Skin epidermis (tissue), 12 donors: ENCODE measurements at regions not wholly inside any gene's neighbourhood (a gene's known extent, or its start where the extent isn't known, plus 50 kb on each side); places are given as distances from the start of the nearest gene placed in this dataset.

Source experiments
- H3K27ac ChIP-seq, 21 experiments: fragments of 200-600 bp; sonication (generic) in 11 of 21; one replicate each; pipeline ENCODE4 v1.5.0; 2020; ENCODE audit warnings: mild to moderate bottlenecking in 3 of 21, inconsistent platforms in 2 of 21, moderate library complexity in 2 of 21
- H3K4me3 ChIP-seq, 7 experiments: fragments of 200-600 bp; sonication (generic) in 2 of 7; one replicate each; pipeline ENCODE4 v1.5.0; 2020; ENCODE audit warnings: inconsistent platforms in 2 of 7, mild to moderate bottlenecking in 2 of 7, moderate library complexity in 1 of 7

DNA sequence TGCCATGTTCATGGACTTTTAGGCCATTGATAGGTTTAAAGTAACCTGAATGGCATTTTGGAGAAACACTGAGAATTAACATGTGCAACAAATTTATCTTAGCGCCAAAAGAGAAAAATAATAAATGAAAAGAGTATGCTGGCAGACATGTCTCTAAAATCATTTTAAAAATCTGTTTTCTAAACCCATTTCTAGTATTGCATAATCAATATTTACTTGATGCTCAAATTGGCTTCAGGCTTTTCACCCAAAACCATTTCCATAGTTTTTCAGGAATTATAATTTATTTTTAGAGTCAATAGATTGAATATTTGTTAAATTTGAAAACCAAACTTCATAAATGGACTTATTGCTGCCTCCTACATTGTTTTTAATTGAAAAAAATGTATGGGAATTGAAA lies 423.0 kb downstream of the PLOD2 start:
- Histone ChIP-seq H3K27ac (no peak overlapping the region), H3K4me3 (no peak overlapping the region)

DNA sequence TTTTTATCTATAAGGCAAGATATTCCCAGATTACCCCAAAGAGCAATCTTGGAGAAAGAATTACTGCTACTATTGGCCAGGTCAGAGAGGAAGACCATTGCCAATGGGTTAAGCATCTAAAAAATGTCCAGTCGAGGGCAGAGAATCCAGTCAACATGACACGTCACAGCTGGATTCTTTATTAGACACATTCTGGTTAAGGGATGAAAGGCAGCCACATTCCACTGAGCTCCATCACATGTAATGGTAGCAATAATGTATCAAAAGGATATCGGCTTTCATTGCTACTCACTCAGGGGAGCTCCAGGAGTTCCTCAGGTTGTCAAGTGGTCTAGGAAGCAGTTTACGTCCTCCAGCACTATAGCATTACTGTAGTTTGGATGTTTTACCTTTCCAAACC lies 421.1 kb downstream of the PLOD2 start:
- no peak overlapping the region for H3K27ac ChIP-seq
- H3K4me3 ChIP-seq: no peak overlapping the region

- Histone ChIP-seq H3K4me3 (no peak overlapping the region), H3K27ac (no peak overlapping the region)
These were observed 410.3 kb downstream of the PLOD2 start for GRCh38 chr3:145750657-145751056.

DNA sequence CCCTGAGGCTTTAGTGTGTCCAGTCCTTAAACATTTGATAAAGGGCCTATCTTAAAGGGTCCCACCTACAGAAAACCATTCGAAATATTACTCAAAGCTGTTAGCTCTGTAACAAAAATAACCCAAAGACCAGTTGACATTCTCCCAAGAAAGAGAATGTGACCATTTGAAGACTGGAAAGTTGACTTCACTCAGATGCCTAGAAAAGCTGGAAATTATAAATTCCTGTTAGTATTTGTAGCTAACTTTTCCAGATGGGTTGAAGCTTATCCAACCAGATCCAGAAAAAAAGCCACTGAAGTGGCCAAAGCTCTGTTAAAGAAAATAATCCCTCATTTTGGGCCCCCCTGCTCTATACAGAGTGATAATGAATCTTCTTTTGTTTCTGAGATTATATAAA lies 408.4 kb downstream of the PLOD2 start:
- no peak overlapping the region for H3K27ac ChIP-seq
- no peak overlapping the region for H3K4me3 ChIP-seq

- H3K4me3 ChIP-seq: no peak overlapping the region
- H3K27ac ChIP-seq: no peak overlapping the region
These were observed 406.2 kb downstream of the PLOD2 start for GRCh38 chr3:145754605-145755289.

- no peak overlapping the region for H3K4me3 ChIP-seq
- no peak overlapping the region for H3K27ac ChIP-seq
These were observed 400.9 kb downstream of the PLOD2 start for GRCh38 chr3:145760036-145760435.

DNA sequence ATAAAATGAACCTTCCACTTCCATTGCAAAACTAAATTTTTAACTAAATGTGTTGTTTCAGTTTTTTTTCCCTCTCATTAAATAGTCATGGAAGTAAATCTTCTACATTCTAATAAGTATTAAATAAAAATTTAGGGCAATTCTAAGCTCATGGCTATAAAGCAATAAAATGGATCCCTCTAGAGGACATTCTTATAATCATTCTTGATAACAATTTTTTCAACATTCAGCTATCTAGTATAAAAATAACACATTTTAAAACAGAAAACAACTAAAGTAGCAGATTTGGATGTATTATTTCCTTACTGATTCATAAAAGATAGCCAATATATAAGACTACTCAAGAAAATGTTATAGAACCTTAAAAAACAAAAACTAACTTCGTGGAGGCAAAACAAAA lies 393.1 kb downstream of the PLOD2 start:
- Histone ChIP-seq H3K27ac (no peak overlapping the region), H3K4me3 (no peak overlapping the region)

DNA sequence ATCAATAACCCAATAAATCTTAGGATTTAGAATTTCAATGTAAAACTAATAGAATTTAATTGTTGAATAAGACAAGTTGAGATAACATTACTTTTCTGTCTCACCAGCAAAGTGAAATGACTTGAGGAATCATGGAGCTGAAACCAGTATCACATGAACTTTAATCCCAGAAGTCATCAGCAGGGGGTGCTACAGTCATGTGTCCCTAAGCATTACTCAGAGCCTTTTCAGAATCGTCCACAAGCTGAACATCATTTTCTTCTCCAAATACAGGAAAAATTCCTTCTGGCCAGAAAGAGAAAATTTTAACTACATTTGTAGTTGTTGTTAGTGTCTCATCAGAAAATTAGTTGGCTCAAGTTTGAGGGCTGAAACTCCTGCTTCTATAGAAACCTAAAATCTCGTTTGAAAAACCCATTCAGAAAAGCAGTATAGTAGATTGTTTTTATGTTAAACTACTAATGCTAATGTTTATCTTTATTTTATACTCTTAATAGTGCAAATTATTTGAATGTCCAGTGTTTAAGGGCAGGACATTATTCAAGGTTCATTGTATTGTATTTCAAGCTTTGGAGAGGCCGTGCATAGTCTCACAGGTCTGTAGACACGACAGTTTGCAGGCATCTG lies 384.1 kb downstream of the PLOD2 start:
- no peak overlapping the region for H3K27ac ChIP-seq
- H3K4me3 ChIP-seq: no peak overlapping the region

DNA sequence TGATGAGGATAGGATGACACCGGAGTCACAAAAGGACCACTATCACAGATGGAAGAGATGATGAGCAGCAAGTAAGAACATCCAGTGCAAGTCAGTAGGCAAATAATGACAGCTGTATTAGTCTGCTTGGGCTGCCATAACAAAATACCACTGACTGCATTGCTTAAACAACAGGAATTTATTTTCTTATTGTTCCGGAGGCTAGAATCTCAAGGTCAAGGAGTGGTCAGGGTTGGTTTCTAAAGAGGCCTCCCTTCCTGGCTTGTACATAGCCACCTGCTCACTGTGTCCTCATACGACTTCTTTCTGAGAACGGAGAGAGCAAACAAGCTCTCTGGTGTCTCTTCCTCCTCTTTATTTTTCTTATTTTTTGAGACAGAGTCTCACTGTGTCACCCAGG lies 380.7 kb downstream of the PLOD2 start:
- Histone ChIP-seq H3K4me3 (no peak overlapping the region), H3K27ac (no peak overlapping the region)

DNA sequence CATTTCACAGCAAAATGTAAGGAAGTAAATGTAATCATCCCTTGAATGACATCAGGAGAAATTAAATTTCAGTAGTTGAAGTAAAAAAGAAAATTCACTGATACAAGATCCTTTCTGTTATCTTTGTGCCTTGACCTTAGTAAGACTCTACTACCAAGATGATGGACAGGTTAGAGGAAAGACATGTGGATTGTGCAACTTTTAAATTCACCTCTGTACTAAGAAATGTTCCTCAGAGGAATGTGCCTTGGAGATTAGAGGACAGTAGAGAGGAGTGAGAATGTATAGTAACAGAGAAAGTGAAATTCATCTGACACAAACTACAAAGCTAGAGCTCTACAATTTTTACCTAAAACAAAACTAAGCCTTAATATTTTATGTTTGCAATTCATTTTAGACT lies 375.3 kb downstream of the PLOD2 start:
- Histone ChIP-seq H3K27ac (no peak overlapping the region), H3K4me3 (no peak overlapping the region)

DNA sequence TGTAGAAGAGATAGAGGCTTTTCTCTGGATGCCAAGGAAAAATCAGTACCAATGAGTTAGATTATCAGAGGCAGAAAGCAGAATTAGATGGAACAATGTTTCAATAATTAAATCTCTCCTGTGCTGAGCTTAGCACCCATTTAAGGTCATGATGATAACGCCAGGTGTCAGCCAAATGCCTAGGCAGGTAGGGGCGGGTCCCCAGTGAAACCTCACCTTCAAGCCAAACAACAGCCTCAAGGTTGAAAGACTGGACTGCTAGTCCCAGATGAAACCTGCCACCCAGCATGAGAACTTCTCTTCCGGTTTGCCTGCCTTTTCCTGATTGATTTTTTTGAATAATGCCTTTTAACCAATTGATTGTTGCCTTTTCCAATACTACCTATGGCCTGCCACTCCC lies 363.0 kb downstream of the PLOD2 start:
- no peak overlapping the region for H3K4me3 ChIP-seq
- no peak overlapping the region for H3K27ac ChIP-seq

DNA sequence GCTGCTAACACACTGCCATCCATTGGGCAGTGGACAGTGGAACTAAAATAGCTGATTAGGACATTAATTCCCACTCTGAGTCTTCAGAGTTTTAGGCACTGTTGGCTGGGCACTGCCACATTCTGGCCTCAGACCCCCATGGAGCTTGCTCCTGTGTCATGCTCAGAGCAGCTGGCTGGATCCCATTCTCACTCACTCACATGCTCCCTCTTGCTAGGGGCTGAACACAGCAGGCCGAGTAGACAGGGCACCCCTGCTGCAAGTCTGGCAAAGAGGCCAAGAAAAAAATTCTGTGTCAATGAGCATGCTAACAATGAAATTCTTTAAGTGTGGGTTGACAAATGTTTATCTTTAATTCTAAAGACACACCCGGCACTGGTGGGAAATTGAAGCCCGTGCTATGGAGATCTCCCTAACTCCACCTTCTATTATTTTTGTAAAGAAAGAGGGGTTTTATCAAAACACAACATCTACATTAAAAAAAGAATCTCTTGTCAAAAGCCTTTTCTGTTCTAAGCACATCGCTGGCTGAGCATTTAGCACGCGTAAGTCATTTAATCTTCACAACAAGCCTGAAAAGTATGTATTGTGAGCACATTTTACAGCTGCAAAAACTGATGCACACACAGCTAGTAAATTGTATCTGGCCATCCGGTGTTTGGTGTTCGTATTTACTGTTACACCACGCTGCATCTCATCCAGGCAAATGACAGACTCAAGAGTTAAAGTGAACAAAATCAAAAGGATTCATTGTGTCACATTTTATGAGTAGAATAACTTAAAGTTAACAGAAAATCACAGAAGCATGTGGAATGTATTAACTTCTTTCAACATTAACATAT lies 362.1 kb downstream of the PLOD2 start:
- no peak overlapping the region for H3K4me3 ChIP-seq
- no peak overlapping the region for H3K27ac ChIP-seq

- H3K4me3 ChIP-seq: no peak overlapping the region
- H3K27ac ChIP-seq: no peak overlapping the region
These were observed 359.3 kb downstream of the PLOD2 start for GRCh38 chr3:145801696-145802095.

DNA sequence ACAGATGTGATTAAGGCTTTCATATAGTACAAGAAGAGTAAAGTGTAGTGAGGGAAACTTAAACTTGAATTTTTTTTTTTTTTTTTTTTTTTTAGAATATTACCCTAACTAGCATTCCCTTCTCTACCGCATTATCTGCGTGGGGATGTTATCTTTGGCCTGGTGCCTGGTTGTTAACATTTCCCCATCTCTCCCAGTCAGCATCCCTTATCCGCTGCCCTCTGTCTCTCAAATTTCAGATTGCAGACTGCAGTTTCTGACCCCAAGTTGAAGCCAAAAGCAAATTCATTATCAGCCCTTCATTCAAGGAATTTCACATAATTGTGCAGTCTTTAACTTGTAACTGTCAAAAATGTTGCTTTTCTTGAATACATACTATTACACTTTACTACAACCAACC lies 353.0 kb downstream of the PLOD2 start:
- H3K4me3 ChIP-seq: no peak overlapping the region
- no peak overlapping the region for H3K27ac ChIP-seq

GRCh38 chr3:145812391-145812790 lies 348.6 kb downstream of the PLOD2 start:
- no peak overlapping the region for H3K4me3 ChIP-seq

GRCh38 chr3:145815707-145816413 lies 345.1 kb downstream of the PLOD2 start:
- no peak overlapping the region for H3K4me3 ChIP-seq
- no peak overlapping the region for H3K27ac ChIP-seq

More at GRCh38 chr3:145812391-145812790, 348.6 kb downstream of the PLOD2 start:
- H3K27ac ChIP-seq: no peak overlapping the region

GRCh38 chr3:145817870-145818483 lies 343.0 kb downstream of the PLOD2 start:
- H3K4me3 ChIP-seq: no peak overlapping the region
- H3K27ac ChIP-seq: no peak overlapping the region

DNA sequence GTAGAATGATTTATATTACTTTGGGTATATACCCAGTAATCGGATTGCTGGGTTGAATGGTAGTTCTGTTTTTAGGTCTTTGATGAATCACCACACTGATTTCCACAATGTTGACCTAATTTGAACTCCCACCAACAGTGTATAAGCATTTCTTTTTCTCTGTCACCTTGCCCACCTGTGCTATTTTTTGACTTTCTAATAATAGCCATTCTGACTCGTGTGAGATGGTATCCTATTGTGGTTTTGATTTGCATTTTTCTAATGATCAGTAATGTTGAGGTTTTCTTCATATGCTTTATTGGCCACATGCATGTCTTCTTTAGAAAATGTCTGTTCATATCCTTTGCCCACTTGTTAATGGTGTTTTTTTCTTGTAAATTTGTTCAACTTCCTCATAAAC lies 340.8 kb downstream of the PLOD2 start:
- H3K27ac ChIP-seq: no peak overlapping the region

DNA sequence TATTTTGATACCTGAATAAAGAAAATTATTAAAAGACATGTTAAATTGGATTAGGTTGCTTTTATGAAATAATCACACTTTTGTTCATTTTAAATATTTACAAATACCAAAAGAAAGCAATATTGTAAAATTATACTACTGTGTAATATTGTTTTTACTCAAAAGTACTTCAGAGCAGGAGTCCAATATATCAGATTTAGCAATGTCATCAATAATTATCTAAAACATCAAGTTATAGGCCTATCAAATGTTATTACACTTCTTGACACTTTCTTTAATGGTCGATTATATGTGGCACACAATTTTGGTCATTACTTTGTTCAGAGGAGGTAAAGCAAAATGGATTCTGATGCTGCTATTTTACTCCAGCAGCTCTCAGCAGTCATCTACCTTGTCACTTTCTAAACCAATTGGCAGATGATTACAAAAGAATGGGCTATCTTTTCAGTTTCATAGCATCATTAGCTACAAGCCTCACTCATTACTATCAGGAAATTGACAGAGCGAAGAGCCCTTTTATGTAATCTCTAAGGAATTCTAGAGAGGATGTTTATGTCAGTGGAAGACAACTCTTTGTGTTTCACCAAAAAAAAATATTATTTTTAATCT lies 318.6 kb downstream of the PLOD2 start:
- no peak overlapping the region for H3K27ac ChIP-seq
- H3K4me3 ChIP-seq: no peak overlapping the region

More for the DNA sequence above, 340.8 kb downstream of the PLOD2 start:
- H3K4me3 ChIP-seq: no peak overlapping the region
